HPDE6-E6E7 (cell line): ENCODE measurements at regions not wholly inside any gene's neighbourhood (a gene's known extent, or its start where the extent isn't known, plus 50 kb on each side); places are given as distances from the start of the nearest gene placed in this dataset.
"Not testable (repeated sequence)": the region's sequence is repeated elsewhere in the genome, so short reads cannot be mapped to it uniquely, and the experiment has no call there.

Source experiments
- DNase-seq: peaks from one replicate; pipeline ENCODE4 v3.0.0; 2011; ENCODE audit warnings: missing footprints; ENCODE audit errors: extremely low spot score

- DNase-seq: no peak
Observed at GRCh38 chr3:68676136-68676535, 256.2 kb downstream of the TAFA4 start.

GRCh38 chr3:68667346-68667745 is 265.0 kb downstream of the TAFA4 start:
- no peak for DNase-seq

- no peak for DNase-seq
Observed at GRCh38 chr3:68666429-68667136, 265.8 kb downstream of the TAFA4 start.

GRCh38 chr3:68664276-68664675 is 268.1 kb downstream of the TAFA4 start:
- DNase-seq: no peak

GRCh38 chr3:68662176-68662575 is 270.2 kb downstream of the TAFA4 start:
- DNase-seq: no peak

- not testable (repeated sequence) for DNase-seq
Observed at GRCh38 chr3:68650657-68651056, 281.7 kb downstream of the TAFA4 start.

GRCh38 chr3:68648494-68648893 is 283.9 kb downstream of the TAFA4 start:
- DNase-seq: no peak

GRCh38 chr3:68631850-68632545 is 300.3 kb downstream of the TAFA4 start:
- no peak for DNase-seq

GRCh38 chr3:68620211-68620610 is 312.1 kb downstream of the TAFA4 start:
- no peak for DNase-seq

- no peak for DNase-seq
Observed at GRCh38 chr3:68614087-68614486, 318.3 kb downstream of the TAFA4 start.

GRCh38 chr3:68571321-68571720 is 361.0 kb downstream of the TAFA4 start:
- DNase-seq: no peak

- DNase-seq: no peak
Observed at GRCh38 chr3:68560728-68561127, 371.6 kb downstream of the TAFA4 start.

- no peak for DNase-seq
Observed at GRCh38 chr3:68535782-68536181, 396.6 kb downstream of the TAFA4 start.

- DNase-seq: no peak
Observed at GRCh38 chr3:68523330-68523729, 409.0 kb downstream of the TAFA4 start.

GRCh38 chr3:68515237-68515636 is 417.1 kb downstream of the TAFA4 start:
- no peak for DNase-seq

GRCh38 chr3:68504201-68504600 is 428.1 kb downstream of the TAFA4 start:
- DNase-seq: no peak

- DNase-seq: not testable (repeated sequence)
Observed at GRCh38 chr3:68485845-68486244, 446.5 kb downstream of the TAFA4 start.

GRCh38 chr3:68485051-68485450 is 447.3 kb downstream of the TAFA4 start:
- no peak for DNase-seq

GRCh38 chr3:68483601-68484000 is 448.7 kb downstream of the TAFA4 start:
- no peak for DNase-seq

GRCh38 chr3:68483041-68483440 is 449.3 kb downstream of the TAFA4 start:
- DNase-seq: no peak

GRCh38 chr3:68482565-68482964 is 449.8 kb downstream of the TAFA4 start:
- DNase-seq: no peak

GRCh38 chr3:68479779-68480178 is 452.6 kb downstream of the TAFA4 start:
- DNase-seq: no peak

- no peak for DNase-seq
Observed at GRCh38 chr3:68468695-68469375, 463.5 kb downstream of the TAFA4 start.
